B cell (primary cell): ENCODE measurements at regions not wholly inside any gene's neighbourhood (a gene's known extent, or its start where the extent isn't known, plus 50 kb on each side); places are given as distances from the start of the nearest gene placed in this dataset.

Source experiments
- CTCF ChIP-seq: fragments of 200-600 bp; IDR thresholded peaks from one replicate; pipeline ENCODE4 v1.8.0; 2022; ENCODE audit warnings: antibody characterized with exemption, mild to moderate bottlenecking
- EZH2 ChIP-seq: IDR thresholded peaks from 2 replicates; pipeline ENCODE4 v1.6.1; 2012; ENCODE audit warnings: borderline replicate concordance, low read depth, mild to moderate bottlenecking, moderate library complexity, low read length; ENCODE audit not compliant: insufficient read depth, poor library complexity, severe bottlenecking

GRCh38 chr4:81290813-81291212, 75.8 kb upstream of the PRKG2 start:
- TF ChIP-seq CTCF (no peak), EZH2 (no peak)
